NCI-H1105 treated with DMSO at 0.1 percent for 48 hours (cell line): ENCODE measurements at regions not wholly inside any gene's neighbourhood (a gene's known extent, or its start where the extent isn't known, plus 50 kb on each side); places are given as distances from the start of the nearest gene placed in this dataset.
A peak's percentile ranks its signal among the peaks of the same experiment; 100 is the strongest.

Experiments used
- DNase-seq: peaks from one replicate; lab custom pipeline; 2025; lab: John Stamatoyannopoulos, UW

DNA sequence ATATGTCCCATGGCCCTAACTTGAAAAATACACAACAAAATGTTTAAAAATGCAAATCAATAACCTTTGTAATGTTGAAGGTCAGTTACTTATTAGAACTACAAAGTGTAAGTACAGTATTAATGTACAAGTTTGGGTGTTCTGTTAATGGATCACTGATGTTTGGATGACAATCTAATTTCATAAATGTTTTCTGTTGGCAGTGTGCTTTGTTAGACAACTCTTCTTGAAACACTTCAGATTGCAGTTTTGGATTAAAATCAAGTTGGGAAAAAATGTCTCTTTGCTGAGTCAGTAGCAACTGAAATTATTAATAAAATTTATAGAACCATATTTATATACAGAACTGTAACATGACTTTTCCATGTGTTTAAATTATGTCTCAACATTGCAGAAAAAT lies 1063.5 kb upstream of the PCDH9 start:
- no peak for DNase-seq

DNA sequence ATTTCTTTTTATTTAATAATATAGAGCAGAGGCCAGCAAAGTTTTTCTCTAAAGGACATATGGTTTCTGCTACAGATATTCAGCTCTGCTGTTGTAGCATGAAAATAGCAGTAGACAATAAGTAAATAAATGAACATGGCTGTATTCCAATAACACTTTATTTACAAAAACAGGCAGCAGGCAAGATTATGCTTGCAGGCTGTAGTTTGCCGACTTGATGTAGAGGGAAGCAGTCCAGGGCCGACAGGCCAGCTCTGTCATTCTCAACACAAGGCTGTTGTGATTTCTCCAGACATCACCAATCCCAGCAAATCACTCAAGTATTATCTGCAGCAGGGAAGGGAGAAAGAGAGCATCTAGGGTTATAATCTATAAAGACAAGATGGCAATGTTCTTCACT lies 1062.5 kb upstream of the PCDH9 start:
- DNase-seq: peak; percentile 27

DNA sequence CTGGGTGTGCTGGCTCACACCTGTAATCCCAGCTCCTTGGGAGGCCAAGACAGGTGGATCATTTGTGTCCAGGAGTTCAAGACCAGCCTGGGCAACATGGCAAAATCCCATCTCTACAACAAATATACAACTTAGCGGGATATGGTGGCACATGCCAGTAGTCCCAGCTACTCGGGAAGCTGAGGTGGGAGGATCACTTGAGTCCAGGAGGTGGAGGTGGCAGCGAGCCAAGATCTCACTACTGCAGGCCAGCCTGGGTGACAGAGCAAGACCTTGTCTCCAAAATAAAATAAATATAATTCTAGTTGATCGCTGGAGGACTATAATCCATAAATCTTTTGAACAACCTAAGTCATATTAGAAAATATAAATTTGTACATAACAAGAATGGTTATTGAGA lies 1061.5 kb upstream of the PCDH9 start:
- DNase-seq: no peak

DNA sequence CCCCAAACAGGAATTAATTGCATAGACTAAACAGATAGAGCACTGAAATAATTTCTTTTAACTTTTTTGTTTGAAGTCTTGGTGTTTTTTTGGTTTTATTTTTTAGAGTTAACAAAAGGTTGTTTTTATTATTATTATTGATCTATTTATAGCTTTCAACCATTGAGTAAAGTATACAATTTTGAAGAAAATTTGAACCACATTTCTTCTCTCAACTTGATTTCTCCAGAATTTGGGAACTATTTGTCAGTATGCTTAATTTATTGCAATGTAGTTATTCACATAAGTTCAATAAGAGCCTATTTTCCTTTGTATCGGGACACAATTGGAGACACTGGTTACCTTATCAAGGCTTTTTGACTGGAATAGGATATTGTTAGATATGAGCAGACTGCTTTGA lies 1045.6 kb upstream of the PCDH9 start:
- DNase-seq: no peak

DNA sequence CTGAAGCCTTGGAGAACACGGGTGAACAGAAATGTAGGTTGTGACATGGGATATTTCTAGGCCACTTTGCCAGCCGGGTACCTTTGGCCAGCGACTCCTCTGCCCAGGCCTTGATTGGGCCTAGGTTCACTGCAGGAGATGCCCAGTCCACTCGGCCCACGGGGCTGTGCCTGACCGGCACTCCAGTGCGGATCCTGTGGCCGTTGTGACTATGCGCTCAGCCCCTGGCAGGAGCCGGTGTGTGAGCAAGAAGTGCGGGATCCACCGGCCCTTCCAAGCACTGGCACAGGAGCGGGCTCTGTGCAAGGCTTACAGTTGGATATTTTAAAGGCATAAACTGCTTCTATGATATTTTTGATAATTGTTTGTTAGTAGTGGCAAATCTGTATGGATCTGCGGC lies 1042.5 kb upstream of the PCDH9 start:
- DNase-seq: no peak

DNA sequence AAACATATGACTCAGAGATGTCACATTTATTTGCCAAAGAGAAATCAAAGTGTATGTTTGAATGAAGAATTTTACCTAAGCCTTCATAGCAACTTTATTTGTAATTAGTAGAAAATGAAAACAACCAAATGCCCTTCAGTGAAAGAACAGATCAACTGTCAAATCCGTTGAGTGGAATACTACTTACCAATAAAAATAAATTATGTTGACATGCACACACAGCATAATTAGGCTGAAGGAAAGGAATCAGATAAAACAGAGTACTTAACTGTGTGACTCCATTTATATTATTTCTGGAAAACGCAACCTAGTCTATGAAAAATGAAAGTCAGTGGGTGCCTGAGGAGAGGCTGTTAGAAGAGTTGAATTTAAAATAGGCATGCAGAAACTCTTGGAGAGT lies 1034.6 kb upstream of the PCDH9 start:
- no peak for DNase-seq

DNA sequence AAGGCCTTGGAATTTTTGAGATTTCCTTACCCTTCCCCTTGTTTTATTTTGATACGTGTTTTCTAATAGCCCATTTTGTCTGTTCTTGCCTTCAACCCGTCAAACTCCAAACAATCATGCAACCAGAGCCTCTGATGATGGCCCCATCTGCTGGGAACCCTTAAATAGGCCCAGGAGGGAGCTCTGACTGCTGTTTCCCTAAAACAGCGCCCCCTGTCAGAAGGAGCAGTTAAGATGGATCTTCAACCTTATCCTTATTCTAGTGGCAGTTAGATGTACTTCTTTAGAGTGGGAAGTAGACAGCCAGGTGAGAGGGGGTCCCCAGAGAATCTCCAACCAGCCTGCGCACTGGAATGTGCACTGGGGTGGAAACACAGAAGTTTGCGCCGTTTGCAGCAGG lies 1031.0 kb upstream of the PCDH9 start:
- DNase-seq: no peak

DNA sequence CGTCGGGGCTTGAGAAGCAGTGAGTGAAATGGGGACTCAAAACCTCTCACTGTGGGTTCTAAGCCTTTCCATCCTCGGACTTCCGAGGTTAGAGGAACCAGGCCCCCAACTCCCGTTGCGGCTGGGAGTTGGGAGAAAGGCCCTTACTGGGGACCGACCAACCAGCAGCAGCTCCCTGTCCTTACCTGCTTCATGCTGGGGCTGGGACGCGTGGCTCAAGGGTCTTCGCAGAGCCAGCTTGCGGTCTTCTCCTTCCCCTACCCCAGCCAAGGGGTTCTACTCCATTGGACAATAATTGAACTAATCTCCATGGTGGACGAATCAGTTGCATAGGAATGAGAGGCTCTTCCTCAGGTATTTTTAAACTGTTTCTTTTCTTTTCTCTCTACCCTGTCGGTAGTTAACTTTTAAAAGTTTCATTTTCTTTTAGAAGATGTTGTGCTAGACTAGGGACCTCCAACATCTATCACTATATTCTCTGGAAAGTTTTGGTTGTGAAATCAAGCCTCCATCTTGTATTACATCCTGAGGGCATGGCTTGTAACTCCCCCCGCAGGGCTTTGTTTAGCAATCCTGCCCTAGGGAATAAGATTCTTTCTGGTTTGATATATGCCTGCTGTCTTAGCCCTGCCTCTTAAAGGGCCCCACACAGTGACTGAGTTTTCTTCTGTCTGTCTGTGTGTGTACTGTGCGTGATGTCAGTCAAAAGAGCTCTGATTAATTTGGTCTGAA lies 1027.1 kb upstream of the PCDH9 start:
- no peak for DNase-seq

DNA sequence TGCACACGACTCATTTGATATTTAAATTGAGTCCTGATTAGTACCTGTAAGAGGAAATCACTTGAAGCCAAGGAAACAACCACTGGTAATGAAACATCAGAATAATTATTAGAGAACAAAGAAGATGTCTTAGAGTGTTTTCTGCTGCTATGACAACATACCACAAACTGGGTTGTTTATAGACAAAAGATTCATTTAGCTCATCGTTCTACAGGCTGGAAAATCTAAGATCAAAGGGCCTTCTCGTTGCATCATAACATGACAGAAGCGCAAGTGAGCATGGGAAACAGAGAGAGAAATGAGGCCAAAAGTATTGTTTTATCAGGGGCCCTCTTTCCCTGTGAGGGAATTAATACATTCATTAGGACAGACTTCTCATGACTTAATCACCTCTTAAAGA lies 1024.0 kb upstream of the PCDH9 start:
- no peak for DNase-seq

DNA sequence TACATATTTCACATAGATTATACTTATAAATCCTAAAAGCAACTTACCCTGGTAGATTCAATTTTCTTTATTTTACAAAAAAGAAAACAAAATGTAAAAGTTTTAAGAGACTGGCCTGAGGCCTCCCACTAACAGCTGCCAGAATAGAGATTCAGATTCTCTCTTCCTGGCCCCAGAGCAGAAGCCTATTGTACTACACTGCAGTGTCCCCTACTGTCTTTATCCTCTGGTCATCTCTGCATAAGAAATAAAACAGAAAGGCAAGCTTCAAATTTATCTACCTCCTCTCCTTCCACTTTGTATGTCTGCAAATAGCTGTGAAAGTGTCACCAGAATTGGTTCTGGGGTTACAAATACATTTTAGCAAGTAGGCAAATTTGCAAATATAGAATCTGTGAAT lies 1004.1 kb upstream of the PCDH9 start:
- DNase-seq: no peak

DNA sequence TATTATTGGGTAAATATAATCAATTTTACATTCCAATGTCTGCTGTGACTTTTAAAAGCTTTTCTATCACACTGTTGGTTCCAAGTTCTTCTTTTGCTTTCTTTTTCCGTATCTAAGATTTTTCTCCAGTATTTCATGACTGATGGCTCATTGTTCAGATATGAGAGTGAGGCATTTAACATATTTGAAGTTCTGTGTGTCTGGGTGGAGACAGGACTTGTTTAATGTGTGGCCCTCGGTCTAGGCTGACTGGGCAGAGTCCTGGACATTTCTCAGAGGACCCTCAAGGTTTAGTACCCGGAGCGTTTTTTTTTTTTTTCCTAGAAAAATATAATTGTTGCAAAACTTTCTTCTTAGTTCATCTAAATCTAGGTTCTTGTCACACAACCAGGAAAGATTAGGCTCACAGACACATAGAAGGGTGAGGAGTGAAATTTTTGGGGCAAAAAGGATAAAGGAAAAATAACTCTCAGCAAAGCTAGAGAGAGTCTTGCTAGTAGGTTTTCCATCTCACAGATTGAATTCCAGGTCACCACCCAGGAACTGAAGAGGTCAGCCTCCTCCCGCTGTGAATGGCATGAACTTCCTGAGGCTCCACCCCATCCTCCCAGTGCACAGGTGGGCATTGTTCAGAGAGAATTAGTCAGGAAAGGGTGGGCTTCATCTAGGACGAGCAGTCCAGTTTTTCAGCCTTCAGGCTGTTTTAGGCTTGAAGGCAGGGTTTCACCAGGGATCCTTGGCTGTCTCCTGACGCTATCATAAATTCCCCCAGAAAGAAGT lies 1002.4 kb upstream of the PCDH9 start:
- no peak for DNase-seq

DNA sequence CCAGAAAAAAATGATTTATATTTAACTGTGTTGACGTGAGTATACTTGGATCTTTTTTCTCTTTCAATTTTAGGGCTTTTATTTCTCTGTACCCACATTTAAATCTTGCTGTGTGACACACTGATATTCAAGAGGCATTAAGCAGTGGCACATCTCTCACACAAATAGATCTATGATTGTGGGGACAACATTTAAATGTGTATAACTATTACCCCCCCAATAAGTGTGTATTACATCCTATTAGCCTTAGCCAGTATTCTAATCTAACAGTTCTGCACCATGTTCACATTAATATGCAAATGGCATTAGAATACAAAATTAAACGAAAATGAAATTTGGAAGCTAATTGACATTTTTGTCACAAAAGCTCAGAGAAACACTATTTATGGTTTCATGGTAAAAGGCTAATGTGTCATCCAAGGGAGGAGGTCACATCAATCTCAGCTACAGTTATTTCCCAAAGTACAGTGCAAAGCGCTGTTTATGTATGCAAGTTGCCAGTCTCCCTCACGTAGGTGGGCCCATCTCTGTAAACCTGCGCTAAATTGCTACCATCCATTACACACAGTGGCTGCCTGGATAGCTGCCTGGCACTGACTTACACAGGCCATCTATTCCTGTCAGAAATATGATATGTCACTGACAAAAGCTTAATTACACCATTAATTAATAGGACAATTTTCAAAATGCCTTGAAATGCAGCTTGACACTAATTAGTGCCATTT lies 984.7 kb upstream of the PCDH9 start:
- peak; percentile 94 for DNase-seq

DNA sequence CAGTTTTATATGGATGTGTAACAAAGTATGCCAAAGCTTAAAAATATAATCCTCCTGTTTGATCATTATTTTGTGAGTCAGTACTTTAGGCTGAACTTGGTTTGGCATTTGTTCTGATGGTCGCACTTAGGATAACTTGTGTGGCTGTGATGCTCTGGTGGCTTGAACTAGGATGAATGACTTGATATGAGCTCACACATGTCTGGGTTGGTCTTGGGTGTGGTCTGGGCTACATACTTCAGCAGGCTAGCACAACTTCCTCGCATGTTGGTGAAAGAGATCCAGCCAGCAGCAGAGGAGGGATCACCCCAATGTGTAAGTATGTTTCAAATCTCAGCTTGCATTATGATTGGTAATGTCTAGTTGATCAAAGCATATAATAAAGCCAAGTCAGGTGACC lies 969.1 kb upstream of the PCDH9 start:
- DNase-seq: no peak

DNA sequence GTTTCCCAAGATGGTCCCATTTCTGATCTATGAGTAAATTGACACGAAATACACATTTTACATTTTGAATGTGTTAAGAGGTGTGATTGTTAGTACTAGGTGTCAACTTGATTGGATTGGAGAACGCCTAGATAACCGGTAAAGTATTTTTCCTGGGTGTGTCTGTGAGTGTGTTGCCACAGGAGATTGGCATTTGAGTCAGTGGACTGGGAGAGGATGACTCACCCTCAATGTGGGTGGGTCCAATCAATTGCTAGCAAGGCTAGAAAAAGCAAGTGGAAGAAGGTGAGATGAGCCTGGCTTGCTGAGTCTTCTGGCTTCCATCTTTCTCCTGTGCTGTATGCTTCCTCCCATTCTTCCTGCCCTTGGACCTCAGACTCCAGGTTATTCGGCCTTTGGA lies 960.7 kb upstream of the PCDH9 start:
- no peak for DNase-seq

DNA sequence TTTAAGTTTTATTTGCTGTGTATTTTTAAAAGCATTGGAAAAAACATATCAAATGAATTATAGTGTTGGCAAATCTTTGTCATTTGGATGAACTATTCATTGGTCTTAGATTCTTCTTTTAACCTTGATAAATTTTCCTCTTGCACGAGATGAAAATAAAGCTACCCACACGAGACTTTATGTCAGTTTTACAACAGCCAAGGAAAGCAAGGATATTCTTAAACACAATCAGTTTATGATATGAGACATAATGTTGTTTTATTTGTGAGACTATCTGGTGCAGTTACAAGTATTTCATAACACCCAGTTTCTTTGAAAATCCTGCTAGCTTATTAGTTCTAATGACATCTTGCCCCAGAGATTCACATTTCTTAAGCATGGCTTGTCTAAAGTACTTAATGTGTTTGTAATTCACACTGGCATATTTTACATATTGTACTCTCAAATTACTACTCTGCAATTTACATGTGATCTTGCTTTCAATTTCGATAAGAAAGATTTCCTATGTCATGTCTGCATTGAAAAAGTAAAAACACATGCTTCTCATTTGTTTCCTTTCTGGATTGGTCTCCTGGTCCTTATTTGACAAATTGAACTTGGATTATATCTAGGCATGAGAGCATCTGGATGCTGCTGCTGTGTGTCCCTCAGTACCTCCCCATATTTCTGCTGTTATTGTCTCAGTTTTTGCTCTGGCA lies 955.5 kb upstream of the PCDH9 start:
- DNase-seq: no peak

DNA sequence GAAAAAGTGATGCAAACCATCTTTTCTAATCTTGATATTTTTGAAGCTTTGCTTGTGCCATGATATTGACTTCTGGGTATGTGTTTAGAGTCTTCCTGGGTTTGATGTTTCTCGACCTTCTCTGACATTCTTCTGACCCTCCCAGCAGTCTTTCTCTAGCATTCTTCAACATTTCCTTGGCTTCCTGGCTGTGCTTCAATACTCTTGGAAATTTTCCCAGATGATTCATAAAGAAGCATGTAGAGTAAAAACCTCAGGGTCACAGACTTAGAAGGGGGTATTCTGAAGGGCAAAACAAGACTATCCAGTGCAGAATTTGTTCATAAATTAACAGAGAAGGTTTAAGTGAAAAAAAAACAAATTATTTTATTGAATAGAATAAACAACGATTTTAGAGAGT lies 946.3 kb upstream of the PCDH9 start:
- no peak for DNase-seq

DNA sequence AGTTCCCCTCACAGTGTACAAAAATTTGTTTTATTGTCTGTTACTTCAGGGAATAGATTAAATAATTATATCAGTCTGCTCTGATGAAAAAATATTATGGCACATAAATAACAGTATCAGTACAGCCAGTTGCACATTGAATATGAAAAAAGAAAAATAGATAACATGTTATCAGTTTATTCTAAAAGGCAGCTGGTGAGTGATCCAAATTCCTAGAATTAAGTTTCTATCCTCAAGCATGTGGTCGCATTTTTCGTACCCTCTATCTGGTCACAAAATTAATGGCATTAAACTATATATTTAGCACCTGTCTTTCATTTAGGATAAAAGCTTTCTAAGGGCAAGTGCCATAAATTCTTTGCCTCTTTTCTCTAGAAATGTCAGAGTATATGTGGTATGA lies 944.8 kb upstream of the PCDH9 start:
- DNase-seq: no peak

DNA sequence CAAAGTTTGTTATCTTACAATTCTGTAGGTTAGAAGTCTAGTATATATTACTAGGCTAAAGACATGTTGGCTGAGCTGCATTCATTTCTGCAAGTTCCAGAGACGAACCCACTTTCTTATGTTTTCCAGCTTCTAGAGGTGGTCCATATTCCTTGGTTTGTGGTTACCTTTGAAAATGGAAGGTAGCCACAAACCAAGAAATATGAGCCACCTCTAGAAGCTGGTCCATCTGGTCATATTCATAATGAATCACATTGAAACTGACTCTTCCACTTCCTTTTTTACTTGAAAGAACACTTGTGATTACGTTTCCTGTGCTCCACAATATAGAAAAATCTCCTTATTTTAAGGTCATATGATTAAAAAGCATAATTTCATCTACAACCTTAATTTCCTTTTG lies 943.0 kb upstream of the PCDH9 start:
- no peak for DNase-seq

DNA sequence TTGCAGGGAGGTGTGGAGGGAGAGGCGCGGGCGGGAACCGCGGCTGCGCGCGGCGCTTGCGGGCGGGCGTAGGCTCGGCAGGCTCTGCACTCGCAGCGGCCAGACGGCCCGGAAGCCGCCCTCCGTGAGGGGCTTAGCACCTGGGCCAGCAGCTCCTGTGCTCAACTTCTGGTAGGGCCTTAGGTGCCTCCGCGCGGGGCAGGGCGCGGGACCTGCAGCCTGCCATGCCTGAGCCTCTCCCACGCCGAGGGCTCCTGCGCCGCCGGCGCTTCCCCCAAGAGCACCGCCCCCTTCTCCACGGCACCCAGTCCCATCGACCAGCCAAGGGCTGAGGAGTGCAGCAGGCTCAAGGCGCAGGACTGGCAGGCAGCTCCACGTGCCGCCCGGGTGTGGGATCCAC lies 940.8 kb upstream of the PCDH9 start:
- no peak for DNase-seq

DNA sequence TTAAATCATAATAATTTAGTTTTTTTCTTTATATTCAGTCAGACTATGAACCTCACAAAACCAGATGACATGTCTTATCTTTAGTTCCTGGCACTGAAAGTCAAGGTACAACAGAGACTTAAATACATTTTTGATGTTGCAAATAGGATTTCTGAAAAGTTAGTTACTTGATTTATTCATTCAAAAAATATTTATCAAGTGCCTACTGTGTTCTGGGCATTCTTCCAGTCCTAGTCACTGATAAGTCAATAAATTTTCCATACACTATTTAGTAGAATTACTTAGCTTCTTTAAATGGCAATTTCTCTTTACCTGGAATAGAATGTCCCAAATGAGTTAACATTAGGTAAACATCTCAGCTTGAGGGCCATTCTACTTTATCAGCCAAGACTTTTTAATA lies 938.3 kb upstream of the PCDH9 start:
- DNase-seq: no peak

DNA sequence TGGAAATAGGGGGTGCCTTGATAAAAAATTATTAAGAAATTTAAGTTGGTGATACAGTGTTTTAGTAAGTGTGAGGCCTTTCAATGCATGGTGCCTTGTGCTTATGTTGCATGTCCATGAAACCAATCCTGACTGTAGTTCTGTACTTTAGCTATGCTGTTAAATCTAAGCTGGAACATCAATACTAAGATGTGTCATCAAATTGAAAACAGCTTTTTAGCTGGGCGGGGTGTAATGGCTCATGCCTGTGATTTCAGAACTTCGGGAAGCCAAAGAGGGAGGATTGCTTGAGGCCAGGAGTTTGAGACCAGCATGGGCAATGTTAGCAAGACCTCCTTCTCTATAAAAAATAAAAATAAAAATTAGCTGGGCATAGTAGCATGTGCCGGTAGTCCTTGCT lies 930.3 kb upstream of the PCDH9 start:
- no peak for DNase-seq

DNA sequence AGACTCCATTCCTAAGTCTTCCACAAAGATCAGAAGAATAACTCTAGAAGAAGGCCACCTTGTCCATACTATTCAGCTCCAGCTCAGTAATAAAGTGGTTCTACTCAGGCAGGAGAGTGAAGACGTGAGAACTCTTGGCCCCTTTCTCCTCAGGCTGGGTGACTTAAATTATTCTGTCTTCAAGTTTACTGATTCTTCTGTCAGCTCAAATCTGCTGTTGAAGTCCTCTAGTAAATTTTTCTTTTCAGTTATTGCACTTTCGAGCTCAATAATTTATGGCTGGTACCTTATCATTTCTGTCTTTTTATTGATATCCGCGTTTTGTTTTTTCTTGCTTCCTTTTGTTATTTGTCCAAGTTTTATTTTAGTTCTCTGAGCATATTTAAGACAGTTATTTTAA lies 922.3 kb upstream of the PCDH9 start:
- DNase-seq: no peak

DNA sequence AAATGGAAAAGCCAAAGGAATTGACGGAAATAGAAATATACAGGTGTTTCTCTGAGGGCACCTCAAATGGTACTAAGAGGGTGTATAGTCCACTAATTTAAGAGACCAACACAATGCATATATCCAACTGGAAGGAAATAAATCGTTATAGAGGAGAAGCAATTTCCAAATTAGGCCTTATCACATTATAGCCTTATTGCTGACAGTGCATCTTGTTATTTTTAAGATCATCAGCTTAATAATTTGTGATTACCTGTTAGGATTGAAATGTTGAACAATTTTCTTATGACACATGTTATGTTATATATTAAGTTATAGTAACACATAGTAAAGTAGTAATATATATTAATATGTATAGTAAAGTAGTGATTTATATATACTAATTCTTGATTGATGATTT lies 915.7 kb upstream of the PCDH9 start:
- DNase-seq: no peak
